Endothelial cell of umbilical vein (primary cell): ENCODE measurements at regions not wholly inside any gene's neighbourhood (a gene's known extent, or its start where the extent isn't known, plus 50 kb on each side); places are given as distances from the start of the nearest gene placed in this dataset.

Experiments
- CTCF ChIP-seq, 2 donors: IDR thresholded peaks; 1 replicate in 1 of 2; 2 replicates in 1 of 2; pipeline ENCODE4 v1.5.1; 2011; ENCODE audit warnings: low read length in 2 of 2, mild to moderate bottlenecking in 2 of 2, moderate library complexity in 2 of 2, control low read depth in 1 of 2, inconsistent platforms in 1 of 2, low read depth in 1 of 2; ENCODE audit not compliant: insufficient read depth in 1 of 2; ENCODE audit errors: extremely low read depth in 1 of 2
- EZH2 ChIP-seq: IDR thresholded peaks from 2 replicates; pipeline ENCODE4 v1.6.1; 2012; ENCODE audit warnings: borderline replicate concordance, low read depth, mild to moderate bottlenecking, moderate library complexity, low read length, inconsistent platforms; ENCODE audit not compliant: severe bottlenecking
- FOS ChIP-seq: IDR thresholded peaks from 2 replicates; pipeline ENCODE4 v1.6.1; 2011; ENCODE audit warnings: mild to moderate bottlenecking, low read length, moderate library complexity, borderline replicate concordance; ENCODE audit not compliant: insufficient read depth
- GATA2 ChIP-seq: IDR thresholded peaks from 2 replicates; pipeline ENCODE4 v1.7.0; 2011; ENCODE audit warnings: low read depth, mild to moderate bottlenecking, moderate library complexity, mixed read lengths, low read length; ENCODE audit not compliant: insufficient read length, insufficient read depth
- POLR2A ChIP-seq: IDR thresholded peaks from 2 replicates; pipeline ENCODE4 v1.6.1; 2012; ENCODE audit warnings: low read depth, mild to moderate bottlenecking, control low read depth, low read length
- POLR2AphosphoS5 ChIP-seq: IDR thresholded peaks from 2 replicates; pipeline ENCODE4 v1.6.1; 2012; ENCODE audit warnings: low read depth, mild to moderate bottlenecking, control low read depth, low read length, moderate library complexity; ENCODE audit not compliant: insufficient read depth
- TF ChIP-seq, protein P1 (sequence below): IDR thresholded peaks from 2 replicates; pipeline ENCODE4 v1.6.1; 2011; ENCODE audit not compliant: insufficient read depth, insufficient read length

DNA sequence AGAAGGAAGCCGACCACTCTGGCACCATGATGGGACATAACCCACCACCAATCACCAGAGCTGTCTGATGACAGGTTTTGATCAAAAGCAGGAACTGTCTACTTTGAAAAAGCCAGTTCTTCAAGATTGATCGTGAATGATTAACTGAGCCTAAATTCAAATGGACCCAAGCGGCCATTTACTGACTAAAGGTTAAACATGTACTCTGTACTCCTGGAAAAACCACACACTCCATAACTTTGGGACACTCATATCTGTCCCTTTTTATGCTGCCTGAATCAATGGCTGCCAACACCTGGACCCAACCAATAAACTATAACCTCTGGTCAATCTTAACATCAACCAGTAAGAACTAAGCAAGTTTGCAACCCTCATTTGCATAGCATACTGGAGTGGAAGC, 206.6 kb downstream of the URB2 start:
- TF ChIP-seq EZH2 (no peak), CTCF (IDR thresholded peaks at IDR 0.05; ENCODE audit: extremely low read depth in 1 of 2, insufficient read depth in 1 of 2, low read depth in 1 of 2, low read length in 2 of 2) (no peak), POLR2A (no peak), POLR2AphosphoS5 (no peak), GATA2 (no peak), FOS (no peak)
- TF ChIP-seq, protein P1, sequence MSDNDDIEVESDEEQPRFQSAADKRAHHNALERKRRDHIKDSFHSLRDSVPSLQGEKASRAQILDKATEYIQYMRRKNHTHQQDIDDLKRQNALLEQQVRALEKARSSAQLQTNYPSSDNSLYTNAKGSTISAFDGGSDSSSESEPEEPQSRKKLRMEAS = no peak
